PFSK-1 (cell line): ENCODE measurements at regions not wholly inside any gene's neighbourhood (a gene's known extent, or its start where the extent isn't known, plus 50 kb on each side); places are given as distances from the start of the nearest gene placed in this dataset.

Experiments
- FOXP2 ChIP-seq: optimal IDR thresholded peaks from 2 replicates; pipeline ENCODE3; 2011; ENCODE audit warnings: borderline replicate concordance, control low read depth, inconsistent platforms; ENCODE audit not compliant: insufficient read depth; ENCODE audit errors: extremely low read length, extremely low read depth
- POLR2AphosphoS5 ChIP-seq: IDR thresholded peaks from 2 replicates; pipeline ENCODE4 v1.6.1; 2012; ENCODE audit warnings: low read depth, mild to moderate bottlenecking, control low read depth, low read length, moderate library complexity
- SIN3A ChIP-seq: IDR thresholded peaks from 2 replicates; pipeline ENCODE4 v1.6.1; 2012; ENCODE audit warnings: mild to moderate bottlenecking, low read length, moderate library complexity, borderline replicate concordance; ENCODE audit not compliant: insufficient read depth
- TAF1 ChIP-seq: IDR thresholded peaks from 2 replicates; pipeline ENCODE4 v1.6.1; 2012; ENCODE audit warnings: low read length, control low read depth, borderline replicate concordance; ENCODE audit not compliant: insufficient read depth
- TF ChIP-seq, protein P1 (sequence below), 2 experiments: IDR thresholded peaks; 2 replicates each; pipeline versions ENCODE4 v1.6.1 to v1.8.0; 2011 to 2012; ENCODE audit warnings: low read depth in 2 of 2, low read length in 2 of 2, control low read depth in 1 of 2, inconsistent platforms in 1 of 2, mild to moderate bottlenecking in 1 of 2, moderate library complexity in 1 of 2; ENCODE audit not compliant: insufficient read depth in 1 of 2

GRCh38 chrX:20595928-20596575 lies 329.3 kb upstream of the RPS6KA3 start:
- TF ChIP-seq POLR2AphosphoS5 (no peak), TAF1 (no peak), SIN3A (no peak), FOXP2 (no peak)
- TF ChIP-seq, protein P1, sequence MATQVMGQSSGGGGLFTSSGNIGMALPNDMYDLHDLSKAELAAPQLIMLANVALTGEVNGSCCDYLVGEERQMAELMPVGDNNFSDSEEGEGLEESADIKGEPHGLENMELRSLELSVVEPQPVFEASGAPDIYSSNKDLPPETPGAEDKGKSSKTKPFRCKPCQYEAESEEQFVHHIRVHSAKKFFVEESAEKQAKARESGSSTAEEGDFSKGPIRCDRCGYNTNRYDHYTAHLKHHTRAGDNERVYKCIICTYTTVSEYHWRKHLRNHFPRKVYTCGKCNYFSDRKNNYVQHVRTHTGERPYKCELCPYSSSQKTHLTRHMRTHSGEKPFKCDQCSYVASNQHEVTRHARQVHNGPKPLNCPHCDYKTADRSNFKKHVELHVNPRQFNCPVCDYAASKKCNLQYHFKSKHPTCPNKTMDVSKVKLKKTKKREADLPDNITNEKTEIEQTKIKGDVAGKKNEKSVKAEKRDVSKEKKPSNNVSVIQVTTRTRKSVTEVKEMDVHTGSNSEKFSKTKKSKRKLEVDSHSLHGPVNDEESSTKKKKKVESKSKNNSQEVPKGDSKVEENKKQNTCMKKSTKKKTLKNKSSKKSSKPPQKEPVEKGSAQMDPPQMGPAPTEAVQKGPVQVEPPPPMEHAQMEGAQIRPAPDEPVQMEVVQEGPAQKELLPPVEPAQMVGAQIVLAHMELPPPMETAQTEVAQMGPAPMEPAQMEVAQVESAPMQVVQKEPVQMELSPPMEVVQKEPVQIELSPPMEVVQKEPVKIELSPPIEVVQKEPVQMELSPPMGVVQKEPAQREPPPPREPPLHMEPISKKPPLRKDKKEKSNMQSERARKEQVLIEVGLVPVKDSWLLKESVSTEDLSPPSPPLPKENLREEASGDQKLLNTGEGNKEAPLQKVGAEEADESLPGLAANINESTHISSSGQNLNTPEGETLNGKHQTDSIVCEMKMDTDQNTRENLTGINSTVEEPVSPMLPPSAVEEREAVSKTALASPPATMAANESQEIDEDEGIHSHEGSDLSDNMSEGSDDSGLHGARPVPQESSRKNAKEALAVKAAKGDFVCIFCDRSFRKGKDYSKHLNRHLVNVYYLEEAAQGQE (IDR thresholded peaks at IDR 0.05; ENCODE audit: insufficient read depth in 1 of 2, low read depth in 2 of 2, low read length in 2 of 2): no peak
